ENCODE measurements at regions not wholly inside any gene's neighbourhood (a gene's known extent, or its start where the extent isn't known, plus 50 kb on each side); places are given as distances from the start of the nearest gene placed in this dataset.
A peak's percentile ranks its signal among the peaks of the same experiment; 100 is the strongest.

GRCh38 chr4:149121023-149121404 lies 678.8 kb upstream of the NR3C2 start:
- DNase-seq = no peak

GRCh38 chr4:149120331-149121022 lies 678.3 kb upstream of the NR3C2 start:
- DNase-seq = no peak

GRCh38 chr4:149116806-149117205 lies 674.6 kb upstream of the NR3C2 start:
- DNase-seq = no peak

DNA sequence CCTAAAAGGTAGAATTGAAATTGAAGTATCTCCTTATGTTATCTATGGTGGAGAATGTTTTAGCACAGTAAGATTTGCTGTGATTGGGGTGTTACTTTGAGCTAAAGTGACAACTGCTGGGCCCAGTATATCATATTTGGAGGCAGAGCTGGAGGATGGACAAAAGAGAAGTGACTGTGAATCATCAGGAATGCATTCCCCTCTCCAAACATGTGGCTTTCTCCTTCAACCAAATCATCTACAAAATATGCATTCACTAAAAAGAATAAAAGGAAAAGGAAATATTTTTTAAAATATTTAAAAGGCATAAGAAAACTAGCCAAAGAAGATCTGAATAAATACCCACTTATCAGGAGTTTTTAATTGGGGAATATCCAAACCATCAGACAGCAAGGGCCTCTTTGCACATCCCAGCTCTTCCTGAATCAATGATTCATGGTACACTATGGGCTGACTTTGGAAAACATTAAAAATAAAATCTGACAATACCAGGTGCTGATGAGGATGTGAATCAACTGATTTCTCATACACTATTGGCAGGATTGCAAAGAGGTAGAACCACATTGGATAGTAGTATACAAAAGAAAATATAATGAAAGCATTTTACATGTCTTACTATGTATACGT lies 671.7 kb upstream of the NR3C2 start:
- peak; percentile 47 to 81 (median 60) for DNase-seq

DNA sequence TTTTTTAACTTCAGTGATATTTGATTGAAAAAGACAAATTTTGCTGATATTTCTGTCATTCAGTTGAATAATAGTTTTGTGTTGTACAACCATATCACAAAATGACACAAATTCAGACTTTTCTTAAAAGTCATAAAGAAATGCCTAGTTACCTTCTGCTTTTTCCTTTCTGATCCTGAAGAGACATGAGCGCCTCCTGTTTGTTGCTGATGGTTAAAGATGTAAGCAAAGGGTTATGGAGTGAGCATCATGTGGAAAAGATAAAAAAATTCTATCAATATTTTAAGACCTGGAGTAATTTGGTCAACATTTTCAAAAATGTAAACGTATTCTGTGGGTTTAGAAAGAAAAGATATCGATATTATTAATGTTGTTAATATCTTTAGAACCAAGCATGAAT lies 669.9 kb upstream of the NR3C2 start:
- no peak for DNase-seq

DNA sequence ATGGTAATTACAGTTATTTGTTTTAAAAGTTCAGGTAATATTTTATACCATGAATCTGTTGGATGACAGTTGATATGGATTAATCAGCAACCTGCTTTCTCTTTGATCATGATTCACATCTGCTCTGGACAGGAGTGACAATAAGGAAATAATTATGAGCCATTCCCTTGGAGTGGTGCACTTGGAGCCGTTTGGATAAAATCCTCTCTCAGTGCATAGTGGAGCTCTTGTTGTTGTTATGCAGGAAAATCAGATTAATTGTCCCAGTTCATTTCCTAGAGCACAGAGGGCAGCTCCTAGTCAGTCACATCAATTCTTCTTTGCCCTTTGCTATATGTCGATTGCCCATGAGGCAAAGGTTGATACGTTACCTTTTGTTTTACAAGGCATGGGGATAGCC lies 668.3 kb upstream of the NR3C2 start:
- DNase-seq = no peak

GRCh38 chr4:149108626-149109025 lies 666.4 kb upstream of the NR3C2 start:
- DNase-seq = no peak

DNA sequence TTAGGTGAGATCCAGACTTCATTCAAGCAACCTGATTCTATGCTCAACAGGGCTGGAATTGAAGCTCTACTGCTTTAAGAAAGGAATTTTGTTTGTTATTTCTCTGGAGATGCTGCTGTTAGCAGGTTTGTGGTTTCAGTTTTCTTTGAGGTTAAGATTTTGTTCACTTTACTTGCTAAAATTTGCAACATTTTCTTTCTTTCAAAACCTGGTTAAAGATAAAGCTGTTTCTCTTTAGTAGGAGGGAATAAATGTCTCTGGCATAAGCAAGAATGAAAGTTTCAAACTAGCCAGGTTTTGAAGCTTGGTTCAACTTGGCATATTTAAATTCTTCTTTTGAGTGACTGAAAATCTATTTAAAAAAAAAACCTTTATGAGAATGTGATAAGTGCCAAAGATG lies 660.6 kb upstream of the NR3C2 start:
- no peak for DNase-seq

DNA sequence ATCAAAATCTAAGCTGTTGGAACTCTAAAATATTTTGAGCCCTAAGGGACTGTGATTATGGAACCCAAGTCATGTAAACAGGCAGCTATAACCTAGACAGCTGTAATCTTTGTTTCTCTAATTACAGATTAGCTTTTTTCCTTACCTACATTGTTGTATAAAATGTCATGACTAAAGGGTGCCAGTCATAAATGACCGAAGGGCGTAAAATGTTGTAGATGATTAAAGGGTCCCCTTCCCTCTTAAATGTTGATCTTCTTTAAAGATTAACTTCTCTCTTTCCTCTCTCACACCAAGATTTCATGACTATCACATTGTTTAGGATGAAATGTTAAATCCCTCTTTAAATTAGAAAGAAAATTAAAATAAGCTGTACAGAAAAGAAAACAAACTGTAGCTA lies 659.4 kb upstream of the NR3C2 start:
- no peak for DNase-seq

DNA sequence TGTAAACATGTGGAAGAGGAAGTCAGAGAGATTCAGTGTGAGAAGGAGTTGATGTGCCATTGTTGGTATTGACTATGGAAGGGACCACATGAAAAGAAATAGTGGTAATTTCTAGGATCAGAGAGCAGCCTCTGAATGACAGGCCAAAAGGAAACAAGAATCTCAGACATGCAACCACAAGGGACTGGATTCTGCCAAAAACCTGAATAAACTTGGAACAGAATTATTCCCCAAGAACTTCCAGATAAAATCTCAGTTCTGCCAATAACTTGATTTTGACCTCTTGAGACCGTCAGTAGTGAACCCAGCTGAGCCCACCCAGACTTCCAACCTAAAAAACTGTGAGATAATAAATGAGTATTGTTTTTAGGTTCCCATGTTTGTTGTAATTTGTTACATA lies 653.6 kb upstream of the NR3C2 start:
- DNase-seq = peak; percentile 54 to 85 (median 65)

GRCh38 chr4:149095001-149095400 lies 652.8 kb upstream of the NR3C2 start:
- DNase-seq = peak in 2 of 3 donors; percentile 30 to 67

GRCh38 chr4:149084144-149084543 lies 641.9 kb upstream of the NR3C2 start:
- DNase-seq = no peak

- no peak for DNase-seq
Observed at GRCh38 chr4:149077181-149077580, 635.0 kb upstream of the NR3C2 start.

DNA sequence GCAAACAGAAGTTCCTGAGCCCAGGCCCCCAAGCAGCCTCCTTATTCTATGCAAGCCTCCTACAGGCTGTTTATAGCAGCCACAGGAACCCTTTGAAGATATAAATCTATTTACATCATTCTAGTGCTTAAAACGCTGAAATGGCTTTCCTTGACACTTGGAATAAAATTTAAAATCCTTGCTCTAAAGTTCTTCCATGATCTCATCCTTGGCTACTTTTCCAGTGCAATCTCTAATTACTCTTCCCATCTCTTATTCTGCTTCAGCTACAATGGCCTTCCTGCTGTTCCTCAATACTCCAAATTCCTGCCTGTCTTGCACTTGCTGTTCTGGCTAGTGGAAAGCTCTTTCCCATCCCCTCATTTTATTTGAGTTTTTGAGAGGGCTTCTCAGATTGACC lies 634.2 kb upstream of the NR3C2 start:
- DNase-seq = peak; percentile 33 to 71 (median 66)

DNA sequence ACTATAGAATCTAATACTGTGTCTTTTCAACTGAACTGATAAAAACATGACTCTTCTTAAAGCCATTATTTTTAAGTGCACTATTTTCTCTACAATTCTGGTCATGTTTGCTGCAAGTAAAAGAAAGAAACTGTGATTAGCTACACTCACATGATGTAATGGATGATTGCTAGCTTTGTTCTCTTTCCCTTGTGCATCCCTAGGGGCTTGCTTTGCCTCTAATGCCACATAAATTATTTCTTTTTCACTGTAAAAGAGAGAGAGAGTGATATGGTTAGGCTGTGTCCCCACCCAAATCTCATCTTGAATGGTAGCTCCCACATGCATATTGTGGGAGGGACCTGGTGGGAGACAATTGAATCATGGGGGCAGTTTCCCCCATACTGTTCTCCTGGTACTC lies 630.2 kb upstream of the NR3C2 start:
- no peak for DNase-seq

- no peak for DNase-seq
Observed at GRCh38 chr4:149065753-149066152, 623.5 kb upstream of the NR3C2 start.

- no peak for DNase-seq
Observed at GRCh38 chr4:149062997-149063396, 620.8 kb upstream of the NR3C2 start.

DNA sequence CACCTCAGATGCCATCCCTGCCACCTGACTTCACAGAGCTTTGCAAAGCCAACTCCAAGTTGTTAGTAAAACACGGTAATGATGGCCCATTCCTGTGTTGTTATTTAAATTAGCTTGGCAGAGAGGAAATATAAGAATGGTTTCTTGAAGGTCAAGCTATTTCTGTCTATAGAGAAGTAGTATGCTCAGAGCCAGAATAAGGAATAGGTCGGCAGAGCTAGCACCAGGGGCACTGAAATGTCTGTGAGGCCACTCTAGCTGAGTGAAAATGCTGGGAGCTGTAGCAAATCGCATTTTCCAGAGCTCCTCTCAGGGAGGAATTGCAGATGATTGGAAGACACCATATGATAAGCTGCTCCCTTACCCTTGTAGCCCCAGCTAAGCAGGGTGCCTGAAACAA lies 615.4 kb upstream of the NR3C2 start:
- DNase-seq = no peak

DNA sequence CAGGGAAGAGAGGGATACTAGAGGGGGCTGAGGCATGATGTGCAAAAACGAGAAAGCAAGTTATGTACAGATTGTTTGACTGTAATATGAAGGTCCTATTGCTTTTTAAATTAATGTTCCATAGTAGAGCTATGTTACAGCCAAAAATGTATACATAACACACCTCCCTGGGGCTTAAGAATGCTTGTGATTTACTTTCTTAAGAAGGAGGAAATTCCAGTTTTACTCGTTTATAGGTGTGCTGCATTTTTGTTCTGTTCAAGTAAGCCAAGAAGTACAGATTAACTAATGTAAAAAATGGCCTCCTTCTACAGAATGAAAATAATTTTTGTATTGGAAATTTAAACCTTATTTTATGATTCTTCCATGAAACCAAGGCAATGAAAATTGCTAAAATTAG lies 614.4 kb upstream of the NR3C2 start:
- DNase-seq = no peak

GRCh38 chr4:149055624-149056023 lies 613.4 kb upstream of the NR3C2 start:
- DNase-seq = peak; percentile 26 to 43 (median 30)

DNA sequence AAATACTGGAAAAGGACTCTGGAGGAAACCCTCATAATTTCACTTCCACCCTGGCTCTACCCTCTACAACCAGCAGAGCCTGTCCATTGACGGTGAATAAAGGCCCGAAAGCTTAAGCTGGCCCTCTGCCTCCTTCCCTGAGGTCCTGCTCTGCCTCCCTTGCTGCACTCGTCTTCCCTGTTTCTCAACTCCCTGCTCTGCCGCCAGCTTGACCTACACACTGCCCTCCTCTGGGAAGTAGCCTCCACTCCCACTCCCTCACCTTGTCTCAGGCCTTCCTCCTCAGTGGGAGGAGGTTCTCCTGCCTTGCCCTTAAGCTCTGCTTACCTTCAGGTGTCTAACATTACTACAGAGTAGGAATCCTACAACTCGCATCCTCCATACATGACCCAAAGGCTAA lies 608.6 kb upstream of the NR3C2 start:
- no peak for DNase-seq

DNA sequence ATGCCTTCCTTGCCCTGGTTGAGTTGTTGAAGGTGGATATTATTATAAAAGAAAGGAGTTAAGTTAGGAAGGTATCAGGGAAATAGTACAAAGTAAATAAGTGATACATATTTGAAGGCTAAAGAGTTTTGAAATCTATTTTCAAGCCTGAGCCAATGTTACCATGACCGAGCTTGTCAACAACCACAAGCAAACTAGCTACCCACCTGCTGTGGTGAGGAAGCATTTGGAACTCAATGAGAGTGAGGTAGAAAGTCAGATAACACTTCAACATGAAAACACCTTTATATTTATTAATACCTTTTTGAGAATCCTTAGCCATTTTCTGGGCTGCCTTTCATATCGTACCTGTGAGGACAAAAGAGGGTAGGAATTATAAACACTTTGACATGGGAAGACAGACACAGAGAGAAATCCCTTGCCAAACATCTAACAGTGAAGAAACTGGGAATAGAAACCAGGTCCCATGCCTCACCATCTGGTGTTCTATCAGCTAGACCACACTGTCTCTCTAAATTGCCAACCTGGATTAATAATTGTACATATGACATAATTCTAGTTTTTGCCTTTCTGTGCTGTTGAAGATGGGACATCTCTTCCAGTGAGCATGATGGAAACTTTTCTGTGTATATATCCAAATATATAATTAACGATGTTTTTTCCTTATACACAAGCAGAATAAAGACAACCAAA lies 606.4 kb upstream of the NR3C2 start:
- no peak for DNase-seq

DNA sequence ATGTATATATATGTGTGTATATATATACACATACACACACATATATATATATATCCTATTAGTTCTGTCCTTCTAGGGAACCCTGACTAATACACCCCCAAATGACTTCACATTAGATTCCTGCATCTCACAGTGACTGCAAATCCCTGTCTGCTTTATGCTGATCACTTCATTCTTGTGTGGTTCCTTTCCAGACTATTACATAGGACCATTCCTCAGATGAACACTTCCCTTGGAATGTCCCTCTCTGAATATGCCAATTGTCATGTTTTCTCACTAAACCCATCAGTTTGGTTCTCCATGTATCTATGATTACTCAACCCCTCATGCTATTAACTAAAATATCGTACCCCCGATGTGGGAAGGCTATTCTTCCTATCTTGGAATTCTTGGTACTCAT lies 605.2 kb upstream of the NR3C2 start:
- no peak for DNase-seq

Measured in muscle of back (tissue), 3 donors.